Pons (tissue), 1 donor: ENCODE measurements at regions not wholly inside any gene's neighbourhood (a gene's known extent, or its start where the extent isn't known, plus 50 kb on each side); places are given as distances from the start of the nearest gene placed in this dataset.
"Not testable (repeated sequence)": the region's sequence is repeated elsewhere in the genome, so short reads cannot be mapped to it uniquely, and the experiment has no call there.

ENCODE experiments used
- DNase-seq: peaks from one replicate; pipeline ENCODE4 v3.0.0-alpha.2; 2016; ENCODE audit warnings: low spot score

DNA sequence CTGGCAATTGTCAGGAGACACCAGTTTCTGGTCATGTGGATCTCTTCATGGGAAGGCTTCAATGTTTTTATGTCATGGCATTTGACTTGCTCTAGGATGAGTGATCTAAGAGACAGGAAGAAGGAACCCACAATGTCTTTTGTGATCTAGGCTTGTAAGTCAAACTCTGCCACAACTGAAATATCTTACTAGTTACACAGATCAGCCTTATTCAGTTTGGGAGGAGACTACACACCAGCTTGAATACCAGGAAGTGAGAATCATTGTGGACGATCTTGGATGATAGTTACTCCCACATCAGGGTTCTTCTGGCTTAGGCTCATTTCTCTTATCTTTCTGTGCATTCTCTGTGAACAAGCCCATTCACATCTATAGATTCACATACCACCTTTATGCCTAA lies 236.2 kb upstream of the FBXO33 start:
- DNase-seq = no peak

DNA sequence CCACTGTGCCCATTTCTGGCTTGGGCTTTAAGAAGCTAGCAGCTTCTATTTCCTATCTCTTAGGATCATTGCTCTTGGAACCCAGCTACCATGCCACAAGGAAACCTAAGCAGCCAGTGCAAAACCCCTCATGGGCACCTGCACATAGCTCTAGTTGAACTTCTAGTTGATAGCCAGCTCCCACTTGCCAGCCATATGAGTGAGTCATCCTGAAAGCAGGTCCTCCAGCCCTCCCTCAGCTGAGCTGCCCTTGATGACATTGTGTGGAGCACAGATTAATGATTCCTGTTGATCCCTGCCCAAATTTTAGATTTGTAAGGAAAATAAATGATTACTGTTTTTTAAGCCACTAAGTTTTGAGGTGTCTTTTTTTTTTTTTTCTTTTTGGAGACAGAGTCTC lies 234.2 kb upstream of the FBXO33 start:
- no peak for DNase-seq

DNA sequence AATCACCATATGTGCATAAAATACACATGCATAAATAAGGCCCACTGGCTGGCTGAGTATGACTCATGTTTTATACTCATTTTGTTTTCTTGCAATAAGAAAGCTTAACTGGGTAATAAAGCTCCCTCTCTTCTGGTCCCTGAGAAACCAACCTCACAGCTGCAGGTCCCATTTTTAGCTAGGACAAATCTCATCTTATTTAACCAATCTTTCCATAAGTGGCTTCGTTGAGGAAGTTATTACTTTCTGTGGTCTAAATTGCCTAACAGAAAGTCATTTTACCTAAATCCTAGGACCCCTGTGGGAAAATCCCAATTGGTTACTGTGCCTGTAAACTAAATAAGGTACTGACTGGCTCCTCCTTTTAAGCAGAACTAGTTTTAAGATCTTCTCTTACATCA lies 232.8 kb upstream of the FBXO33 start:
- DNase-seq = no peak

DNA sequence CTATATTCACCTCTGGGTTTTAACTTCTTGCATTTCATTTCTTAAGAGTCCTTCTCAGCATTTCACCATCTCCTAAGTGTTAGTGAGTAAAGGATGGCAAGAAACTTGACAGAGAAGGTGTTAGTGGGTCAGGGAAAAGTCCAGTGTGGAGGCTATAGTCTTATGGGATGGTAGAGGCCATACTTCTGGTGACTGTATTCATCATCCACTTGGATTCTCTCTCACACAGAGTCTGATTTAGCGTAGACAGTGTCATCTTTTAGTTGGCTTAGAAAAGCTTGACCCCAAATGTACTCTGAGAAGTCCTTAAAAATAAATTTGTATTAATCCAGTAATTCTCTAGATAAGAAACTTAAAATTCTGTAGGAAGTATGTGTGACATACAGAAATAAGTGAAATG lies 232.4 kb upstream of the FBXO33 start:
- no peak for DNase-seq

DNA sequence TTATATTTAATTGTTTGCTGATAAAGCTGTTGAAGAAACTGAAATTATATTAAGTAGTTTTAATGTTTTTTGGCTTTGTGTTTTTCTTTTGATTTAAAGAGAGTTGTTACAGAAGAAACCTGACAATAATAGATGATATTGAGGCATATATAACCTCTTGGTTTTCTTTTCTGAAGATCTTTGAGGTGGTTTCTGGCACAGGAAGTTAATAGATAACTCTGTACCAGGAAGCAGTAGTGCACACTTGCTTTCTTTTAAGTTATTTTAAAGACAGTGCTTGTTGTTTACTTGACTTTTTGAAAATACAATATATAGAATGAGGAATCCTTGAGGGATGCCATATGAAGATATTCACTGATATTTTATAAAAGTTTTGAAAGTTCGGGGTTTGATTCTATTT lies 209.0 kb upstream of the FBXO33 start:
- DNase-seq = no peak

DNA sequence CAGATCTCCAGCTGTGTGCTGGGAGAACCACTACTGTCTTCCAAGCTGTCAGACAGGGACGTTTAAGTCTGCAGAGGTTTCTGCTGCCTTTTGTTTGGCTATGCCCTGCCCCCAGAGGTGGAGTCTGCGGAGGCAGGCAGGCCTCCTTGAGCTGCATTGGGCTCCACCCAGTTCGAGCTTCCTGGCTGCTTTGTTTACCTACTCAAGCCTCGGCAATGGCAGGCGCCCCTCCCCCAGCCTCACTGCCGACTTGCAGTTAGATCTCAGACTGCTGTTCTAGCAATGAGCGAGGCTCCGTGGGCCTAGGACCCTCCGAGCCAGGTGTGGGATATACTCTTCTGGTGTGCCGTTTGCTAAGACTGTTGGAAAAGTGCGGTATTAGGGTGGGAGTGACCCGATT lies 206.8 kb upstream of the FBXO33 start:
- DNase-seq = not testable (repeated sequence)

DNA sequence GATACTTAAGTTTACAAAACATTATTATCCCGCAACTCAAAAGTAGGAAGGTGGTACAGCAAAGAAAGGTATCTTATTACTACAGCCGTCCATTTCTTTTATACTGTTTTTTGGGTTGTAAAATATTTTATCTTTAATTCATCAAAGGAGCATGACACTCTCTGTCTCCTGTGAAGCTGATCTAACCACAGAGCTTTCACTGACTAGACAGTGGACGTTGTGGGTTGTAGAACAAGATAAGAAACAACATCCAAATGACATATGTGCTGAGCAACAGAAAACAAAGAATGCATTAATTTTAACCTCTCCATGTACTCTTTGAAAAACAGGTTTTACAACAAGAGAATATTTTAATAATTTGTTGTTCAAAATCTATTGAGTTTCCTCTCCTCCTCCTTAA lies 195.9 kb upstream of the FBXO33 start:
- no peak for DNase-seq

DNA sequence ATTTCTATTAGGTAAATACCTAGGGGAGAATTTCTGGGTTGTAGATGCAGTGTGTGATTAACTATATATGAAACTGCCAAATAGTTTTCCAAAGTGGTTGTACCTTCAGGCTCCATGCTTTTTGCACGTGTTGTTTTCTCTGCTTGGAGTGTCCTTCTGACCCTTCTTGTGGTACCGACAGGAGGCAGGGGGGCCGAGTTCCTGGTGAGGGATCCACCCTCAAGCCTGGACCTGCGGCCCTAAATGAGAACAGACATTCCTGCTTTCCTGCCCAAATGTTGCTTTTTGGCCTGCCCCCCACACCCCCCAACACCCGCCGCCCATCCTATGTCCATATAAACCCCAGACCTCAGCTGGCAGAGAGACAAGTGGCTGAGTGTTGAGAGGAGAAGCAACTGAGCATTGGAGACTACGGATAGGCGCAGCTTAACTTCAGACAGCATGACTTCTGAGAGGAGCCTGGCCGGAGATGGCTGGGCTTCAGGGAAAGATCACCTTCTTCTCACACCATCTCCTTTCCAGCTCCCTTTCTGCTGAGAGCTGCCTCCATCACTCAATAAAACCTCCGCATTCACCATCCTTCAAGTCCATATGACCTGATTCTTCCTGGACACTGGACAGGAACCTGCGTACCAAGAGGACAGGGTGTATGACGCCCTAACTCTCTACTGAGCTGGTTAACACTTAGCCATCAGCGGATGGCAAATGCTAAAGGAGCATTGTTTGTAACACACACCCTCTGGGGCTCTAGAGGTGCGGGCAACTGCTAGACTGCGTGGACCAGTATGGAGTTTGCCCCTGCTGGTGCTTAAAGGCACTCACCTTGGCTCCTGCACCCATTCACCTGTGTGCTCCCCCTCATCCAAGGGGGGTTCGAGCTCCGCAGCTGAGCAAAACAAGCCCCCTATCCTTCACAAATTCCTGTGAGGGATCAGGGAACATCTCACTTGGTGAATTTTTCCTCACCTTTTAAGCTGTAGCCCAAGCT lies 194.7 kb upstream of the FBXO33 start:
- DNase-seq = no peak

DNA sequence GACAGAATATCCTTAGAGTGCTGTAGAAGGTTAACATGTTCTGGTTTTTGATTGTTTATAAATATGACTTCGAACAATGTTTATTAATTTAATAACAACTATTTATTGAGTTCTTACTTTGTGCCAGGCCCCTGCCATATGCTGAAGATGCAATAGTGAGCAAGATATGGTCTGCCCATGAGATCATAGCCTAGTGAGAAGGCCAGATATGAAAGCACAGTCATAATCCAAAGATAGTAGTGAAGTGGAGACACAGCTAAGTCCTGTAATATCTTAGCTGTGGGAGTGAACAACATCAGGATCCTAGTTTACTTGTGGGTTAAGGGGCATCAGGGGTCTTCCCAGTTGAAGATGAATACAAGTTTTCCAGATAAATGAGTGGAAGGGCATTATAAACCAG lies 189.4 kb upstream of the FBXO33 start:
- no peak for DNase-seq

DNA sequence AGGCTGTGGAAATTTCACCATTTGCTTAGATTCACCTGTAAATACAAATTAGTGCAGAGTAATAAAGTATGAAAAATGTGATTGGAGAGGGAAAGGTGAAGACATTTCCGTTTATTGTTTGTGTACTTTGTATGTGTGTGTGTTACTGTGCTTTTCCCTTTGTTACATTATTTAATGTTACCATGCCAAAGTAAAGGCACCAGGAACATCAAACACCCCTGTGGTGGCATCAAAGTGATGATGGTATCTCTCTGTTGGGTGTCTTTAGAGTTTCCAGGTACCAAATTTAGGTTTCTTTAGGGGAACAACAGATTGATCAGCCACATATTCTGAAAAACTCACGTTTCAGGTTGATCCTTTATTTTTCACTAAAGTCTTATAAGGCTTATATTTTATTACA lies 189.0 kb upstream of the FBXO33 start:
- DNase-seq = no peak

DNA sequence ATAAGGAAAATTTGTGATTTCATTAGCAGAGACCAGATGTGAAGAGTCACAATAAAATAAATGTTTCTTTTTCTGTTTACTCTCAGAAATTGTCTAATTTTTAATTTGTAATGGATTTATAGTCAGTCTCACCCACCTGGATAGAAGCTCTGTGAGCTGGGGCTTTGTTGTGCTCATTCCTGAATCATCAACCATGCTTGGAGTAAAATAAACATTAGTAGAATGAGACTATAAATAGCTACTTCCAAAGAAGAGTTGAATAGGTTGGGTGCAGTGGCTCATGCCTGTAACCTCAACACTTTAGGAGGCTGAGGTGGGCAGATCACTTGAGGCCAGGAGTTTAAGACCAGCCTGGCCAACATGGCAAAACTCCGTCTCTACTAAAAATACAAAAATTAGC lies 185.3 kb upstream of the FBXO33 start:
- no peak for DNase-seq

DNA sequence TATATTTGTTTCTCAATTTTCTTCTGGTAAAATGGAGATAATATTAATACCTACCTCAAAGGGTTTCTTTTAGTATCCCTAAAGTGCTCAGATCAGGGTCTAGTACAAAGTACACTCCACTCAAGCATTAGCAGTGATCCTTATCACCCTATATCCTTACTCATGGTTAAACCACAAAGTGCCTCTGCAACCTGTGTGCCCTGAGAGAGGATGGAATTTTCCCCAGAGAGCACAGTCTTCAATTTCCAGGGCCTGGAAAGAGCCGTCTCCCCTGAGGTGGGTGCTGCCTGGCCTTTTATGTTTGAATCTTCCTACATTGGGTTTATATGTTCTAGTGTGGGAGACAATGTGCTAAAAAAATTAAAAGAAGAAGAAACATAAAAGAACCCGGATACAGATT lies 183.1 kb upstream of the FBXO33 start:
- no peak for DNase-seq

DNA sequence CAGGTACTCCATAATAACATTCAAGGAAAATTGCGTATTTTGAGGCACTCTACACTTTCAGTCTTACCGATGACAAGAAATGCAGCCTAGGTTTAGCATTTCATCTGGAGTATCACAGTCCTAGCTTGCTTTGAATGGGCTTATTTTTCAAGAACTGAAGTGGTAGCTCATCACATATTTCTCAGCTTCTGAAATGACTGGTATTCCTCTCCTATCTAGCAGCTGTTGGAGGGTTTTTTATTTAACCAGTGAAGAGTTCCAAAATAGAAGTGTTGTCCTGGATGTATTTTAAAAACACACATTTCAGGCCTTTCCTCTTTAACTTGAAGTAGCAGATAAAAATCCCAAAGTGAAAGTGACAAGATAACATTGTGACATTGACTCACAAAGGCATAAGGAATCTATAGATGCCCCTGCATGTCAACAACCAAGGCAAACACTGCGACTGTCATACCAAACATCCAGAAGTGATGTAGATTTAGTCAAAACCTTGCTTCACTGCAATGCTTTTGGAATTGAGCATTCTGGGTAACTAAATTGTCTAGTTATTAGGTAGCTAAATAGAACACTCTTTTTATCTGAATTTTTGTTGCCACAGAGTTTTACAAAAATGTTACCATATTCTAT lies 182.2 kb upstream of the FBXO33 start:
- DNase-seq = no peak

DNA sequence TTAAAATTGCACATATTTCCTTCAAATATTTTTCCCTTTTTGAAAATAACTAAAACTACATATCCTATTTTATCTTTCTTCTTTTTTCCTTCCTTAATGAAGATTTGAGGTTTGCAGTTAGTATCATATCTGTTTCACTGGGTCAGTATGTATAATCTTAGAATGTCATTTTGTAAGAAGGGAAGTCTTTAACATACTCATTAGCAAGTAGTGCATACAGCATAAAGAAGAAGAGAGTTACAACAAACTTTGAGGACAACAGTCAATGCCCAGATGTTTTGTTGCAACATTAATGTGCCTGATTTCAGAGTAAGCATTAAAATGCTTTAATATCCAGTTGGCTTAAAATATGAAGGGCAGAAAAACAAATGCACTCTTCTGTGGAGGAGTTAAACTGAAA lies 176.9 kb upstream of the FBXO33 start:
- no peak for DNase-seq

DNA sequence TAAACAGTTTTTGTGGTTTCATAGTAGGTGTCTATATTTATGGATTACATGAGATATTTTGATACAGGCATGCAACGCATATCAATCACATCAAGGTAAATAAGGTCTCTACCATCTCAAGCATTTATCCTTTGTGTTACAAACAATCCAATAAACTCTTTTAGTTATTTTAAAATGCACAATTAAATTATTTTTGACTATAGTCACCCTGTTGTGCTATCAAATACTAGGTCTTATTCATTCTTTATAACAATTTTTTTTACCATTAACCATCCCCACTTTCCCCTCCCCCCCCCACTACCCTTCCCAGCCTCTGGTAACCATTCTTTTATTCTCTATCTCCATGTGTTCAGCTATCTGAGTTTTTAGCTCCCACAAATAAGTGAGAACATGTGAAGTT lies 175.7 kb upstream of the FBXO33 start:
- DNase-seq = no peak

DNA sequence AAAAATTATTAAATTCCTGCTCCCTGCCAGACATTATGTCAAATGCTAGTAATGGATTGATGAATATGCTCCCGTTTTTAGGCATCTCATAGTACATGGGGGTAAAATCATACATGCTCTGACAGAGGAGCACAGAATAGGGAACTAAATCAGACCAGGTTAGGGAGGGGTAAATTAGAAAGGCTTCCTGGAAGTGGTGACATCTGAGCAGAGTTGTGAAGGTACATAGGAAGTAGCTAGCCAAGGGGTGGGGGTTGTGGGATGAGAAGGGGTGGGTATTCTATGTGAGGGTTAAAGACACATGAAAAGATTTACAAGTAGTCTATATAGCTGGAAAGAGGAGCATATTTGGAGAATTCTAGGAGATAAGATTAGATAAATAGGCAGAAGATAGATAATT lies 171.7 kb upstream of the FBXO33 start:
- DNase-seq = no peak

DNA sequence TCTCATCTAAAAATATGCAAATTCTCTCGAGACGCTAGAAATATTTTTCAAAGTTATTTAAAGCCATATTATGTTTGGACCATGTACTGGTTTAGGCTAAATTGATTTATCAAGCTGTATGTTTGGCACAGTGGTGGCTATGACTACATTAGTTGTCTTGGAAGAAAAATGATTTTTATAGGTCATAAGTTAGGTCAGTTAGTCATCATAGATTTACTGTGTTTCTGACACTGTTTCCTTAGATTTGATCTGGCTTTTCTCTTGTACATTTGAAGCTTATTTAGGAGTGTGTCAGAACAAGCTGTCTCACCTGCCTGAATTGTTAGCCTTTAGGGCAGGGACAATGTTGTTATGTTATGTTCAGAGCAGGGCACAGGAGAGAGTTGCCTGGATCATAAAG lies 161.1 kb upstream of the FBXO33 start:
- DNase-seq = no peak

DNA sequence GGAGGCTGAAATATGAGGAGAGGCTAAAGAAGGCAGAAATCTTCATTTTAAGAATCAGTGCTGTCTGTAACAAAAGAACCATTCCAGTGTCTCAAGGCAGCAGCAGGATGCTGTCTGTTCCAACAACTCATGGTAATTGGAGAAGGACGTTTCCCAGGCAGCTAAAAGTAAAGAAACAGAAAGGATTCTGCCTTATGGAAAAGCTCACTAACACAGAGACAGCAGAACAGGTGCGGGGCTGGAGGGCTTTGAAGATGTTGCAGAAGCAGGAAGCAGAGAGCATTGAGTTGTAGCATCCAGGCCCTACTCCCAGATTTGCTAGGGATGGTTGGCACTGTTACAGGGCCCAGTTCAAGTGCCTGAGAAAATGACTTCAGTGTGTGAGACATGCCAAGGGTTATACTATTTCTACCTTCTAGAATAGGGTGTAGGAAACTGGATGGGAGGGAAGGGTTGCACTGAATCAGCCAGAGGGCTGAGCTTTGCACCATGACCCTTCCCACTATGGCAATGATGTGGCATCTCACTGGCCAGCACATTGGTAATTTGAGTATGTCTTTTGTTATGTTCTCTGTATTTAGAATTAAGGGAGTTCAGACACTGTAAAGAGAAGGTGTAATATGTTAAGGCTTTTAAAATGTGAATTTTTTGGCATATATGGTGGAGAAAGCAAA lies 160.0 kb upstream of the FBXO33 start:
- no peak for DNase-seq

DNA sequence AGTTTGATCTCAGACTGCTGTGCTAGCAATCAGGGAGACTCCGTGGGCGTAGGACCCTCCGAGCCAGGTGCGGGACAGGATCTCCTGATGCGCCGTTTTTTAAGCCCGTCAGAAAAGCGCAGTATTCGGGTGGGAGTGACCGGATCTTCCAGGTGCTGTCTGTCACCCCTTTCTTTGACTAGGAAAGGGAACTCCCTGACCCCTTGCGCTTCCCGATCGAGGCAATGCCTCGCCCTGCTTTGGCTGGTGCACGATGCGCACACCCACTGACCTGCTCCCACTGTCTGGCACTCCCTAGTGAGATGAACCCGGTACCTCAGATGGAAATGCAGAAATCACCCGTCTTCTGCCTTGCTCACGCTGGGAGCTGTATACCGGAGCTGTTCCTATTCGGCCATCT lies 157.6 kb upstream of the FBXO33 start:
- DNase-seq = not testable (repeated sequence)

DNA sequence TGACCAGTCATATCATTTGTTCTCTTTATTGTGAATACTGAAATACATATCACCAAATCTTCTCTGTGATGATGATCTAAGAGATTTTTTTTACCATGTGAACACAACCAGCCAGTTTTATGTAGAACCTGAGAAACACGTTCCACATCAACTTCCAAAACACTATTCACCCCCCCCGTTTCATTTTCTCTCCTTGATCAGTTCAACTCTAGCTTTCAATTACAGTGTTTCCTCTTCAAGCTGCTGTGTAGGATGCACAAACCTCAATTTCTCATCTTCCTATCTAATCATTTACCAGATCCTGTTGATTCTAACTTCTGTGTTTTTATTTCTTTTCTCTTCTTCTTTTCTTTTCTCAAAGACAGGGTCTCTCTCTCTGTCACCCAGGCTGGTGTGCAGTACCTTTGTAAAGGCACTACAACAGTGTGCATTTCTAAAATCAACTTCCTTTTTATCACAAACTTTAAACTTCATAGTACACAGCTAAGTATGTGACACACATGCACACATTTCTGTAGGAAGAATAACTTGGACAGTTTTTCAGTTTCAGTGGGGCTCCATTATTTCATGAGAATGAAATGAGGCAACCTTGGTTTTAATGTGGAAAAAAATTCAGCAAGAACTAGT lies 149.9 kb upstream of the FBXO33 start:
- no peak for DNase-seq

DNA sequence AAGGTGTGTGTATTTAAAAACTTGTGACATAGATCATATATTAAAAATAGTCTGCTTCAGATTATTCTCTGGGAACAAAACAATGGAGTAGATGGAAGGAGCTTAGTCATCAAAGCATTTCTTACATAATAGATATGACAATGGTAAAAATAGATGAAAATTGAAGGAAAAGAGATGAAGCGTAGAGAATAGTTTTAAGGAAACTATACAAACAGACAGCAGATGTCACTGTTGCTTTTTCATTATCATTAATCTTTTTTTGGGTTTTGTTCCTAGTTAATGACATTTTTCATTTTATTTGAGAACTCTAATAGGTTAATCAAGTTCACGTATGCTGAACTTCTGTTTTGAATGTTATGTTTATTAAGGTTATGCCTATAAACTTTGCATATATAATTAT lies 149.2 kb upstream of the FBXO33 start:
- DNase-seq = no peak

DNA sequence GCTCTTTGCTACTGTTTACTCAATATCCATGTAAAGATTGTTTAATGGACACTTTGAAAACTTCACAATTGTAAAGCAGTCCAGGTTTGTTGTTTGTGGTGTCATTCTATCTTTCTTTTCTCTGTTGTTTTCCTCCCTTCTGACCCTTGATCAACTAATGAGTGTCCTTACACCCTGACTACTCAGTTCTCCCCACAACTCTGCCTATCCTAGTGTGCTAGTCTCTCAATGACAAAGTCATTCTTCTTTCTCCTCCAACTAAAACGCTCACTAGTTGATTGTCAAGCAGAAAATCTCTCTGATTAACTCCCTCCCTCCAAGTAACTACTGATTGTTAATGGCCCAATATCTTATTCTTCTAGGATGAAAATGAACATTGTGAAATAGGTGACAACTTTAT lies 148.5 kb upstream of the FBXO33 start:
- no peak for DNase-seq

DNA sequence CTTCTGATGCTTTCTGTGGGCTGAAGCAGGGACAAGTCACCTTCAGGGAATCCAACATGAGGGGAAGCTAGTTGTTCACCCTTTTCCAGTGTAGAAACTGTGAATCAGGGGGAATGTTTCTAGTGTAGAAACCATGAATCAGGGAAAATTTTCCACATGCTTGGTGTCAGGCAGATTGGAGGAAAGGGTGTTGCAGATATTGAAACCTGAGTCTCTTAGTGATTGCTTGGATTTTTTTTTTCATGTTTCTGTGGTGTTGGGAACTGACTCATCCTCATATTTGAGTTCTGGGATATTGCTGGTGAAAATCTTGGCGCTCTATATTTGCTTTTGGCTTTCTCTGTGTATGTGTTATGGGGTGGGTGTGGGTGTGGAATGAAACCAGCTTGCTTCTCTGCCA lies 144.5 kb upstream of the FBXO33 start:
- no peak for DNase-seq
